ENCODE measurements at regions not wholly inside any gene's neighbourhood (a gene's known extent, or its start where the extent isn't known, plus 50 kb on each side); places are given as distances from the start of the nearest gene placed in this dataset.
"Not testable (repeated sequence)": the region's sequence is repeated elsewhere in the genome, so short reads cannot be mapped to it uniquely, and the experiment has no call there.

DNA sequence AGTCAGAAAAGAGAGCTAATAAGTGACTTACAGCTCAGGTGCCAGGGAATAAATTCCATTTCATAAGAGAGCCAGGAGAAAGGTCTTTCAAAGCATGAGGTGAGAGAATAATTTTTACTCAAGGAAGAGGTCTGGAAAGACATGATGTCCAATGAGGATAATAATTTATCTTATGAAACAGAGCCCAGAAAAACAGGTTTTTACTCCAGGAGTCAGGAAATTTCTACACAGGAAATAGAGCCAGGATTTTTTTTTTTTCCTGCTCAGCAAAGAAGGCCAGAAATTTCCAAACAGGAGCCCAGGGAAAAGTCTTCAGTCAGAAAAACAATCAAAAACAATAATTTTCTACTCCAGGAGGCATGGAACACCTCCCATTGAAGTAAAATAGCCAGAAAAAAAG is 1185.7 kb upstream of the TSPY4 start:
- DNase-seq (ENCODE audit: low spot score): no peak

DNA sequence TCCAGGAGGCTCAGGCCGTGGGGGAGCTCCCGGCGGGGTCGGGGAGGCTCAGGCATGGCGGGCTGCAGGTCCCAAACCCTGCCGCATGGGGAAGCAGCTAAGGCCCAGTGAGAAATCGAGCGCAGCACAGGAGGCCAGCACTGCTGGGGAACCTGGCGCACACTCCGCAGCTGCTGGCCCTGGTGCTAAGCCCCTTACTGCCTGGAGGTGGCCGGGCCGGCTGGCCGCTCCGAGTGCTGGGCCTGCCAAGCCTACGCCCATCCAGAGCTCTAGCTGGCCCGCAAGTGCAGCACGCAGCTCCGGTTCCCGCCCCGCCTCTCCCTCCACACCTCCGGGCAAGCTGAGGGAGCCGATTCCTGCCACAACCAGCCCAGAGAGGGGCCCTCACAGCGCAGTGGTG is 1208.7 kb upstream of the TSPY4 start:
- no peak for DNase-seq (ENCODE audit: low spot score)

DNA sequence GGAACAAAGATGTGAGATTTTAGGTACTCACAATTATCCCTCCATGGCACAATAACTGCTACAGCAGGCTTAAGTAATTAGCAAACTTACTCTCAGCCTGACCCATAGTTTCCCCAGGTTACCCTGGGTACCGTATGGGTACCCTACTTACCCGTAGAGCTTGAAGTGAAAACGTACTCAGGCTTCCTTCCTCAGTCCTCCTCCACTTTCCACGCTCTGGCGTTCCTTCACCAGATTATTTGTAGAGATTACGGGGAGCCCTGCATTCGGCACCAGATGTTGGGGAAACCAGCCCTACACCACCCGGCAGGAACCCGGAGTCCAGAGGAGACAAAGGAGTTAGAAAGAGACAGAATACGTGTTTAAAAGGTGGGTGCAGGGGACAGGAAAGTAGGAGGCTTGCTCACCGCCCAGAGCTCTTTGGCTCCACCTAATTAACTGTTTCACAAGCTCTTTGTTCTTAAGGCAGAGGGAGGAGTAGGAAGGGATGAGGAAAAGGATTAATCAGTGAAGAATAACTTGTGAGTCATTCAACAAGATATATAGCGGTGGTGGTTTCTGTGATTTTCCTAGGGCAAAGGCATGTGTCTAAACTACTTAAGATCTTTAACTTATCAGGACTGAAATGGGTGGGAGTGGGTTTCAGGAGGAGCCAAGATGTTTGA is 1211.2 kb upstream of the TSPY4 start:
- DNase-seq (ENCODE audit: low spot score): peak; percentile 1

DNA sequence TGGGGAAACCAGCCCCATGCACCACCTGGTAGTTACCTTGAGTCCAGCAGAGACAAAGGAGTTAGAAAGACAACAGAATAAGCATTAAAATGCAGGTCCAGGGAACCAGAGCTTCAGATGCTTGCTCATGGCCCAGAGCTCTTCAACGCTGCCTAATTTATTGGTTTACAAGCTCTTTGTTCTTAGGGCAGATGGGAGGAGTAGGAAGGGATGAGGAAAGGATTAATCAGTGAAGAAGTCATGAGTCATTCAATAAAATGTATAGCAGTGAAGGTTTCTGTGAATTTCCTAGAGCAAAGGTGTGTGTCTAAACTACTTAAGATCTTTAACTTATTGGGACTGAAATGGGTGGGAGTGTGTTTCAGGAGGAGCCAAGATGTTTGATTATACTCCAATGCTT is 1210.3 kb upstream of the AMELY start:
- DNase-seq (ENCODE audit: low spot score): no peak

DNA sequence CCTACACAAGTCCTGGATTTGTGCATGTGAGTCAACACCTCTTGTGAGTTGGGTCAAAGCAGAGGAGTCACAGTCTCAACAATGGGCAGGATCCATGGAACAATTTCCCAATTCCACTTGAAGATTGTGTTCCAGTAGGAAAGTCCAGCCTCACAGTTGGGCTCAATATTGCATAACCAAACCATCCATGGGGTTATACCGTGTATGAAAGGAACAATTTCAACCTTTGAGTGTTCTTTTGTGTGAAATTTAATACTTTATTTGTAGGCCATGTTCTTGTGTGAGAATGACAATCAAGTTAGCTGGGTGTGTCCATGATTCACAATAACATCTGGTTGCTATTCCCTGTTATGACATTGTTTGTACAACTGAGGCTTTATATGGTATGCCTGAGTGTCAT is 1182.9 kb upstream of the AMELY start:
- no peak for DNase-seq (ENCODE audit: low spot score)

DNA sequence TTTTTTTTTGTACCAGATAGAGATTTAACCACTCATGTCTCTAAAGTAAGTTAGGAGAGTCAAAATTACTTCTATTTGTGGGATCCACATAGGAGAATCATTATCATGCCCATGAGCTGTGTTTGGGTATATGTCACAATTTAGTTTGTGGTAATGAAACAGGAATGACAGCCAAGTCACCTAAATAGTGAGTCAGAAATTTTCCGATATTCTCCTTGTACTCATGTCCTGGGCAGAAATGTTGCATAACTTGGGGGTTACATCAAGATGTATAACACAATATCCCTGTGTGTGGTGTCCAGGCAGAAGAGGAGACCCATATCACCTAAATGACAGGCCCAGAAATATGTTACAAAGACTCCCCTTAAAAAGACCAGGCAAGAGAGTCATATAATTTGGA is 1181.4 kb upstream of the AMELY start:
- no peak for DNase-seq (ENCODE audit: low spot score)

DNA sequence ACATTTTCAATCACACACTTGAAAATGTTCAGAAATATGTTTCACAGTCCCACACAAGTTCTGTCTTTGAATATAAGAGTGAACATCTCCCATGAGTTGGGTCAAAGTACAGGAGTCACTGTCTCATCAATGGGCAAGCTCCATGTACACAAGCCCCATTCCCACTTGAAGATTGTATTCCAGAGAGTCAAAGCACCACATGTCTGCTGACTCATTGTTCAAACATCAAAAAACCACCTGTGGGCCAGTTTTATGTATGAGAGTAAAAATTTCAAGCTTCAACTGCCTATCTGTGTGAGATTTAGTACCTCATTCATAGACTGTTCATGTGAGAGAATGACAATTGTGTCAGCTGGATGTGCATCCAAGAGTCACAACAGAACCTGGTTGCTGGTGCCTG is 1174.4 kb upstream of the AMELY start:
- no peak for DNase-seq (ENCODE audit: low spot score)

DNA sequence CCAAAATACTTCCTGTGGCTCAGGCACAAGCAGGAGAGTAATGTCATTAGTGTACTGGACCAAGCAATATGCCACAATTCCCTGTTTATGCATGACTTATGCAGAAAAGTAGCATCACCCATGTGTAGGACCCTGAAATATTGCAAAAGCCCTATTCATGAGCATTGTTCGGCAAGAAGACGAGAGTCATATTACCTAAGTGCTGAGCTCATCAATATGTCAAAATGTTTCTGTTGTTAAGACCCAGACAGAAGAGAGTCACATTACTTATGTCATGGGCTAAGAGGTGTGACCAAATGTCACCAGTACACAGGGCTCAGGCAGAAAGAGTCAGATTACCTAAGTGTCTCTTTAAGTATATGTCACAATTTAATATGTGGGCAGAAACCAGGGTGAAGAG is 1172.6 kb upstream of the AMELY start:
- DNase-seq (ENCODE audit: low spot score): no peak

DNA sequence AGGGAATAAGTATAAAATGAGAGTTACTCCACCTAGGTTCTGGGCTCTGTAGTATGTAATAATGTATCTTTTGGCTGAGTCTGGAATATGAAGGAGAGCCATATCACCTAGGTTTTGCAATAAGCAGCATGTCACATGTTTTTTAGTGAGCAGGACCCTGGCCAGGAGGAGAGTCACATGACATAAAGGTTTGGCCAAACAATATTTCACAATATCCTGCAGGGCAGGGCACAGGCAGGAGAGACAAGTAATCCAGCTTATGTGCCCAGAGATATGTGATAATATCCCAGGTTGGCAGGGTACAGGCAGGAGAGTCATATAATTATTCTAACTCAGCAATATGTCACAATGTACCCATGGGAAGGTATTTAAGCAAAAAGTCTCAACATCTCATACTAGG is 1169.6 kb upstream of the AMELY start:
- DNase-seq (ENCODE audit: low spot score): no peak

DNA sequence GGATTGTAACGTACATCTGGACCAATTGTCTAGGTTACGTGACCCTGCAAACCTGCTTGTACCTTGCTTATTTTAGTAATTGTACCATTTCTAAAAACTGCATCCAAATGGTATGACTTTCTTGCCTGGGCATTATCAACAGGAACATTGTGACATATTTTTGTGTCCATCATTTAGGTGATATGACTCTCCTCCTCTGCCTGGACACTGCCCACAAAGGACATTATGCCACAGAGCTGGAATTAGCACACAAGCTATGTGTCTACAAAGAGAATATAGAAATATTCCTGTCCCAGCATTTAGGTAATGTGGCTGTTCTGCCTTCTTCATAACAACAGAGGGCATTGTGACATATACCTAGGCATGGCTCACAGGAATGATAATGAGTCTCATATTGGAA is 1153.7 kb upstream of the AMELY start:
- DNase-seq (ENCODE audit: low spot score): no peak

DNA sequence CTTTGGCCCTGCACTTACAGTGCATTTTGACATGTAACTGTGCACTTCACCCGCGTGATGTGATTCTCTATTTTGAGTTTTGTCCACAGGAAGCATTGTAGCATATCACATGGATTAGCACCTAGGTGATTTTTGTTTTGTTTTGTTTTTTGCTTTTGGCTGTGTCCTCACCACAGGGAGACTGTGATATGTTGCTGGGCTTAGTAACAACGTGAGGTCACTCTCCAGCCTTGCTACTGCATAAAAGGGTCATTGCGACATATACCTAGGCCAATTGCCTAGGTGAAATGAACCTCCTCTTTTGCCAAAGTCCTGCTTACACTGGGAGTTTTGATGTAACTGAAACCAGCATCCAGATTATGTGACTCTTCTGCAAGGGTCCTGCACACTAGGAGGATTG is 1152.9 kb upstream of the AMELY start:
- no peak for DNase-seq (ENCODE audit: low spot score)

DNA sequence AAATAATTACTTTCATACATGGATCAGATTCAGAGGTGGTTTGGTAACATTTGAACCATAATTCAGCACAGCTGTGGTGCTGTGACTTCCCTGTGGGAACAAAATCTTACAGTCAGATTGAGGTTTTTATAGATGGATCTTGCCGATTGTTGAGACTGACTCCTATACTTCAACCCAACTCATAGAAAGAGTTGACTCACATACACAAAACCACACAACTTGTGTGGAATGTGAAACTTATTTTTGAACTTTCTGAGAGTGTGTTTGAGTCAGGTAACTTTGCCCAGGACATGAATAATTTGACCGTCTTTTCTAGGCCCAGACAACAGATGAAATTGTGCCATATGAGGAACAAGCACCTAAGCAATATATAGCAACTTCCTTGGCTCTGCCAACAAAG is 1152.4 kb upstream of the AMELY start:
- DNase-seq (ENCODE audit: low spot score): no peak

DNA sequence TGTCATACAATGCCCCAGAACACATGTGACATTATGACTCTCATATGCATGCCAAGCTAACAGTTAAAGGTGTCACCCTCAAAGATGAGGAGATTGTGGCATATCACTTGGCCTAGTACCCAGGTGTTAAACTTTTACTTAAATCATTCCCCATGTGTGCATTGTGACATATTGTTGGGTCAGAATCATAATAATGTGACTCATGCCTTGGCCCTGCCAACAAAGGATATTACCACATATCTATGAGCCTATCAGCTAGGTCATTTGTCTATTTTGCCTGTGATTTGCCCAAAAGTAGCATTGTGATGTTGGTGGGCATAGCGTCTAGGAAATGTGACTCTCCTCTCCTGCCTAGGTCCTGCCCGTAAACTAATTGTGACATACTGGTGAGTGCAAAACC is 1147.1 kb upstream of the AMELY start:
- no peak for DNase-seq (ENCODE audit: low spot score)

DNA sequence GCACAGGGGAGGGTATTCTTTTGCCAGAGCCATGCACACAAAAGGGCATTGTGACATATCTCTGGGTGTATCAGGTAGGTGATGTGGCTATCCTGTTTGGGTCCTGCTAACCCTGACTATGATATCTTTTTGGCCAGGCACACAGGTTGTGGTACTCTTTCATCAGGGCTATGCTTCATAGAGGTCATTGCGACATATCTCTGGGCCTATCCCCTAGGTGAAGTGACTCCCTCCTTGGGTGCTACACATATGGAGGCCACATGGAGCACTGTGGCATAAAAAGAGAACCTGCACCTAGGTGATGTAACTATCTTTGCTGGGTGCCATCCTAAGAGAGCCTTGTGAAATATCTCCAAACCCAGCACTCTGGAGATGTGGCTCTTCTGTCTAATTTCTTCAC is 1139.8 kb upstream of the AMELY start:
- no peak for DNase-seq (ENCODE audit: low spot score)

DNA sequence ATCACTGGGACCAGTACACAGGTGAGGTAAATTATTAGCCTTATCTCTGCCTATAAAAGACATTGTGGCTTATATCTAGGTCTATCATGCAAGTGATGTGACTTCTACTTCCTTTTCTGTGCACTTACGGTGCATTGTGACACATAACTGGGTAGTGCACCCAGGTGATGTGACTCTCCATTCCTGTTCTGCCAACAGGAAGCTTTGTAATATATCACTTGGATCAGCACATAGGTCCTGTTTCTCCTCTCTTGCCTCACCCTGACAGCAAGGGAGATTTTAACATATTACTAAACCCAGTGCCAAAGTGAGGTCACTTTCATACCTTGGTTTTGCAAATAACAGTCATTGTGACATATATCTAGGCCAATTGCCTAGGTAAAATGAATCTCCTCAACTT is 1129.7 kb upstream of the AMELY start:
- DNase-seq (ENCODE audit: low spot score): no peak

DNA sequence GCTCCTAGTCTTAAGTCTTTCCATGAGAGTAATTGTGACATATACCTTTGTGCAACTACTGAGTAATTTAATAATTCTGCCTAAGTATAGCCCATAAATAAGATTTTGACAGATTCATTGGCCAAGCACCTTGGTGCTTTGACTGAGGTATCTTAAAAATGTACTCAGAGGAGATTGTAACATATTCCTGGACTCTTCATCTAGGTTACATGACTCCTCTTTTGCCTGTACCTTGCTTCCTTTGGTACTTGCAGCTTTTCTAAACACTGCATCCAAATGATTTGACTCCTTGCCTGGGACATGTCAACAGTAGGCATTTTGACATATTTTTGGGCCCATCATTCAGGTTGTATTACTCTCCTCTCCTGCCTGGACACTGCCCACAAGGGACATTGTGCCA is 1125.0 kb upstream of the AMELY start:
- DNase-seq (ENCODE audit: low spot score): no peak

DNA sequence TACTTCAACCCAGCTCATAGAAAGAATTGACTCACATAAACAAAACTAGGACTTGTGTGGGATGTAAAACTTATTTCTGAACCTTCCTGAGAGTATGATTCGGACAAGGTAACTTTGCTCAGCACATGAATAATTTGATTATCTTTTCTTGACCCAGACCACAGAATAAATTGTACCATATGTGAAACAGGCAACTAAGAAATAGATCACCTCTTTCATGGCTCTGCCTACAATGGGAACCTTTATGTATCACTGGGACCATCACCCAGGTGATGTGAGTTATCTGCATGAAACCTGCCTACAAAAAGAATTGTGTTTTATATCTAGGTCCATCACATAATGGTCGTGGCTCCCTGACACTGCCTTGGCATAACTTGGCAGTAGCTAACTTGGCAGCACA is 1124.1 kb upstream of the AMELY start:
- no peak for DNase-seq (ENCODE audit: low spot score)

DNA sequence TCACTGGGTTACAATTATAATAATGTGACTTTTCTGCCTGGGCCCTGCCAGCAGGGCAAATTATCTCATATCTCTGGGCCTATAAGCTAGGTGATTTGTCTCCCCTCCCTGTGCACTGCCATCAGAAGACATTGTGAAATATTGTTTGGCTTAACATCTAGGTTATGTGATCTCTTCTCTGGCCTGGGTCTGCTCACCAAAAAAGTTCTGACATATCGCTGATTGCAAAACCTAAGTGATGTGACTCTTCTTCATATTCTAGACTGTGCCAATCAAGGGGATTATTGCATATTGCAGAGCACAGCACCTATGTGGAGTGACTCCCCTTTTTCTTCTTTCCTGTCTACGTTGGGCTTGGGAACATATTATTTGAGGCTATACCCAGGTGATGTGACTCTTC is 1123.1 kb upstream of the AMELY start:
- DNase-seq (ENCODE audit: low spot score): no peak

DNA sequence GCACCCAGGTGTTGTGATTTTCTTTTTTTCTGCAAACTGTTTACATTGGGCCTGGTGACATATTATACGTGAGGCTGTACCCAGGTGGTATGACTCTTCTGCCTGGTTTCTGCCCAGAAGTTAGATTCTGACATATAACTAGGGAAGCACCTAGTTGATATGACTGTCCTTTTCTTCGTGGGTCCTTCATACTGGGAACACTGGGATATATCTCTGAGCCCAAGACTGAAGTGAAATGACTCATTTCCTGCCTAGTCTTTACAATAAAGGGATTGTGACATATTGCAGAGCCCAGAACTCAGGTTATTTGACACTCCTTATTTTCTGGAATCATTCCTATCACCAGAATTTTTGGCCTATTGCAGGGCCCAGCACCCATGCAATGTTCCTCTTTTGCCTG is 1121.6 kb upstream of the AMELY start:
- DNase-seq (ENCODE audit: low spot score): no peak

DNA sequence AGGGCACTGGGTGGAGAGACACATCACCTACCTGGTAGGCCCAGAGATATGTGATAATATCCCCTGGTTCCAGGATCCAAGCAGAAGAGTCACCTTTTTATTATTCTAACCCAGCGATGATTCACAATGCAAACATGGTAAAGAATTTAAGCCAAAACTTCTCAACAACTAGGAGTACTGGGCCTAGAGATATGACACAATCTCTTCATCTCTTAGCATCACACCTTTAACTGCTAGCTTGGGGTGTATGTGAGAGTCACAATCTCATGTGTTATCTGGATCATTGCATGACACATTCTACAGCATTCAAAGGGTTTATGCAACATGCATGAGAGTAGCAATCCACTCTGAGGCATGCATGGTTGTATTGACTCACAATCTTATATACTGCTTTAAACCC is 1109.0 kb upstream of the AMELY start:
- no peak for DNase-seq (ENCODE audit: low spot score)

DNA sequence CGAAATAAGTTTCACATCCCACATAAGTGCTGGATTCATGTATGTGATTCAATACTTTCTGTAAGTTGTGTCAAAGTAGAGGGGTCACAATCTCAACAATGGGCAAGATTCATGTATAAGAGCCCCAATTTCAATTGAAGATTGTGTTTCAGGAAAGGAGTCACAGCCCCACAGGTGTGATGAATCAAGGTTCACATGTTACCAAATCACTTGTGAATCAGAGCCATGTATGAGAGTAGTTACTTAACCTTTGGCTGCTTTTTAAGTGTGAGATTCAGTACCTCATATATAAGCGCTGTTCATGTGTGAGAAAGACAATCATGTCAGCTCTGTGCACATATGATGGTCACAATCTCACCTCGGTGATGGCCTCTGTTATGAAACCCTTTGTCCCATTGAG is 1100.0 kb upstream of the AMELY start:
- no peak for DNase-seq (ENCODE audit: low spot score)

DNA sequence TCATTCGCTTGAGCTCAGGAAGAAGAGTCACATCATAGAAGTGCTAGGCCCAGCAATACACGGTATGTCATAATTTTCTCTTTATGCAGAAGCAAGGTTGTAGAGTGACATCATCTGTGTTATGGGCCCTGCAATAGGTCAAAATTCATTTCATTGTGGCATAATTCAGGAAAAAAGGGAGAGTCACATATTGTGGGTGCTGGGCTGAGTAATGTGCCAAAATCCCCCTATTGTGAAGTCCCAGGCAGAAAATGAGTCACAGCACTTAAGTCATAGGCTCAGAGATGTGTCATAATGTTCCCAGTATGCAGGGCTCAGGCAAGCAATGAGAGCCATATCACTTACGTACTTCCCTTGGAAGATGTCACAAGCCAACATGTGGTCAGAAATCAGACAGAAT is 1092.6 kb upstream of the AMELY start:
- no peak for DNase-seq (ENCODE audit: low spot score)

DNA sequence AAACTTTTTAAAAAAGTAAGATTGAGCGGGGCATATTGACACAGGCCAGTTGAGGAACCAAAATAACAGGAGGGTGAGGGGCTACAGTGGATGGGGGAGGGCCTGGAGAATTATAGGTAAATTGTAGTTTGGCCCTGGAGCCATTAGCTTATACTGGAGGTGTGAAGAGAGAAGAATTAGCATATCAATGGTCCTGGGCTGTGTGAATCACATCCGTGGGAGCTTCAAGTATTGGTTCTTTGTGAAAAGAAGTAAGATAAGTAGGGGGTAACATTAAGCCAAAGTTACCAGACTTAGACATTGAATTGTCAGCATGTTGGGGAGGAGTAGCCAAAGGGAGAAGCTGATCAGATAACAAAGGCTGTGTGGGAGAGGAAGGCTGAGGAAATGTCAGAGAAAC is 1085.2 kb upstream of the AMELY start:
- DNase-seq (ENCODE audit: low spot score): no peak

DNA sequence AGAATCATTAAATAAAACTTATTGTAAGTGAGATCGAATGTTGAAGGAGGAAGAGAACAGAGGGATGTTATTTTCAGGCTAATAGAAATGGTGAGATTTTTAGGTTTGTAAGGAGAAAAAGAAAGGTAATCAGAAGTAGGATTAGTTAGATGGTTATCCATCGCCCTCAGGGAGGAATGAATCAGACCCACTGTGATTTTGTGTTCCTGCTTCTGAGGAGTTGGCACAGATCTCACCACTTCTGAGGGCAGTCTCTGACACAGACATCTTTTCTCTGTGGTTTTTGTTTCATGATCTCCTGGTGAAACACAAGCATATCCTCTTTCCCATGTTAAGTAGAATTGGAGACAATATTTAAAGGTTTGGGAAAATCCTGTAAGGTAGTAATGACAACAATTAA is 1083.2 kb upstream of the AMELY start:
- DNase-seq (ENCODE audit: low spot score): not testable (repeated sequence)

DNA sequence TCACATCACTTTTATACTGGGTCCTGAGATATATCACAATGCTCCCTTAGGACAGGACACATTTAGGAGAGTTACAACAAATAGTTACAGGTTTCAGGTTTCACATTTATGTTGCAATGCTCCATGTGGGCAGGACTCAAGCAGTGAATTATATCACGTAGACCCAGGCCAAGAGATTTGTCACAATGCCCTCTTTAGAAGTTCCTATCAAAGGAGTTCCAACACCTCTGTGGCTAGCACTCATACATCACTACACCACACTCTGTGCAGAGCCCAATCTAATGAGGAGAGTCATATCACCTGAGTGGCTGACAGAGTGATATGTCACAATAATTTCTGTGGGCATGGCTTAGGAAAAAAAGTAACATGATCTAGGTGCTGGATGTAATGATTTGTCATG is 1068.2 kb upstream of the AMELY start:
- no peak for DNase-seq (ENCODE audit: low spot score)
